AG04449 (cell line): ENCODE measurements at regions not wholly inside any gene's neighbourhood (a gene's known extent, or its start where the extent isn't known, plus 50 kb on each side); places are given as distances from the start of the nearest gene placed in this dataset.

Source experiments
- CTCF ChIA-PET: fragments of 350-600 bp; formaldehyde crosslinking; extraction: SDS; loops from one replicate; lab custom pipeline; 2021; ENCODE audit warnings: antibody characterized with exemption; lab: Yijun Ruan, JAX
- POLR2A ChIA-PET: fragments of 400-600, 350-600 bp; formaldehyde crosslinking; extraction: SDS; loops from one replicate; lab custom pipeline; 2020; ENCODE audit warnings: antibody characterized with exemption, inconsistent platforms; lab: Yijun Ruan, JAX
- DNase-seq: peaks from one replicate; pipeline ENCODE4 v3.0.0-alpha.2; 2010; ENCODE audit warnings: low read depth, low spot score
- H3K4me3 ChIP-seq: 2 replicates; pipeline ENCODE4 v1.5.1; 2011; ENCODE audit warnings: low read depth, mild to moderate bottlenecking, control low read depth, low read length
- CTCF ChIP-seq: IDR thresholded peaks from one replicate; pipeline ENCODE4 v1.5.1; 2011; ENCODE audit warnings: mild to moderate bottlenecking, moderate library complexity, low read length, control low read depth, inconsistent platforms; ENCODE audit not compliant: insufficient read depth; ENCODE audit errors: missing control alignments

- no peak for TF ChIP-seq CTCF
- POLR2A ChIA-PET = no interaction called here
- DNase-seq = no peak
- CTCF ChIA-PET = no interaction called here
- H3K4me3 ChIP-seq = no peak overlapping the region
Observed at GRCh38 chr13:55992145-55992544, 1148.6 kb upstream of the PRR20A start.

GRCh38 chr13:55999709-56000108, 1141.0 kb upstream of the PRR20A start:
- CTCF ChIA-PET = no interaction called here
- no peak for TF ChIP-seq CTCF
- POLR2A ChIA-PET = no interaction called here
- DNase-seq = no peak
- no peak overlapping the region for H3K4me3 ChIP-seq

- TF ChIP-seq CTCF = no peak
- CTCF ChIA-PET = no interaction called here
- POLR2A ChIA-PET = no interaction called here
- DNase-seq = no peak
- no peak overlapping the region for H3K4me3 ChIP-seq
Observed at GRCh38 chr13:56009418-56009817, 1131.3 kb upstream of the PRR20A start.

- POLR2A ChIA-PET = no interaction called here
- no peak for TF ChIP-seq CTCF
- CTCF ChIA-PET = no interaction called here
- H3K4me3 ChIP-seq = no peak overlapping the region
- DNase-seq = no peak
Observed at GRCh38 chr13:56012644-56013043, 1128.1 kb upstream of the PRR20A start.

GRCh38 chr13:56015919-56016318, 1124.8 kb upstream of the PRR20A start:
- no peak for DNase-seq
- no peak overlapping the region for H3K4me3 ChIP-seq
- ChIA-PET POLR2A (no interaction called here), CTCF (no interaction called here)
- TF ChIP-seq CTCF = no peak

GRCh38 chr13:56019606-56020005, 1121.1 kb upstream of the PRR20A start:
- no peak overlapping the region for H3K4me3 ChIP-seq
- TF ChIP-seq CTCF = no peak
- no peak for DNase-seq
- CTCF ChIA-PET = no interaction called here
- POLR2A ChIA-PET = no interaction called here
